ENCODE measurements at regions not wholly inside any gene's neighbourhood (a gene's known extent, or its start where the extent isn't known, plus 50 kb on each side); places are given as distances from the start of the nearest gene placed in this dataset.
"Not testable (repeated sequence)": the region's sequence is repeated elsewhere in the genome, so short reads cannot be mapped to it uniquely, and the experiment has no call there.

DNA sequence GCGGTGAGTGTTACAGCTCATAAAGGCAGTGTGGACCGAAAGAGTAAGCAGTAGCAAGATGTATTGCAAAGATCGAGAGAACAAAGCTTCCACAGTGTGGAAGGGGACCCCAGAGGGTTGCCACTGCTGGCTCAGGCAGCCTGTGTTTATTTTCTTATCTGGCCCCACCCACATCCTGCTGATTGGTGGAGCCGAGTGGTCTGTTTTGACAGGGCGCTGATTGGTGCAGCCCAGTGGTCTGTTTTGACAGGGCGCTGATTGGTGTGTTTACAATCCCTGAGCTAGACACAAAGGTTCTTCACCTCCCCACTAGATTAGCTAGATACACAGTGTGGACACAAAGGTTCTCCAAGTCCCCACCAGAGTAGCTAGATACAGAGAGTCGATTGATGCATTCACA is 747.8 kb upstream of the NRXN1 start:
- POLR2A ChIA-PET, result not testable (repeated sequence)

GRCh38 chr2:51778806-51779205 is 746.9 kb upstream of the NRXN1 start:
- no peak overlapping the region for H3K4me3 ChIP-seq (ENCODE audit: control insufficient read depth in 1 of 7, extremely low read depth in 1 of 7, insufficient read depth in 4 of 7, low read depth in 2 of 7, low read length in 6 of 7)
- H3K27ac ChIP-seq (ENCODE audit: insufficient read depth in 1 of 2, low read depth in 1 of 2, low read length in 2 of 2, poor library complexity in 1 of 2, severe bottlenecking in 2 of 2), result no peak overlapping the region
- no peak for DNase-seq
- H3K9me3 ChIP-seq (ENCODE audit: control extremely low read depth in 1 of 5, control insufficient read depth in 4 of 5, insufficient read depth in 2 of 5, low read depth in 1 of 5, low read length in 4 of 5), result no peaks in the 10 kb centered on the region
- POLR2A ChIA-PET, result no interaction called here
- CTCF ChIA-PET, result no interaction called here
- H3K36me3 ChIP-seq (ENCODE audit: control insufficient read depth in 4 of 4, insufficient read depth in 4 of 4, low read length in 3 of 4), result no peaks in the 10 kb centered on the region
- H3K4me1 ChIP-seq (ENCODE audit: control extremely low read depth in 1 of 4, control insufficient read depth in 4 of 4, insufficient read depth in 4 of 4, low read length in 3 of 4), result no peaks in the 10 kb centered on the region
- no peaks in the 10 kb centered on the region for H3K27me3 ChIP-seq (replicated peaks in 2 of 5; ENCODE audit: control insufficient read depth in 4 of 5, insufficient read depth in 5 of 5, low read length in 4 of 5)
- WGBS (ENCODE audit: insufficient coverage), result 79% methylated on average over 2 of the region's 3 CpGs

More for the DNA sequence above, 747.8 kb upstream of the NRXN1 start:
- H3K27ac ChIP-seq (ENCODE audit: insufficient read depth in 1 of 2, low read depth in 1 of 2, low read length in 2 of 2, poor library complexity in 1 of 2, severe bottlenecking in 2 of 2); H3K4me1 ChIP-seq (ENCODE audit: control extremely low read depth in 1 of 4, control insufficient read depth in 4 of 4, insufficient read depth in 4 of 4, low read length in 3 of 4); DNase-seq; H3K27me3 ChIP-seq (replicated peaks in 2 of 5; ENCODE audit: control insufficient read depth in 4 of 5, insufficient read depth in 5 of 5, low read length in 4 of 5); H3K36me3 ChIP-seq (ENCODE audit: control insufficient read depth in 4 of 4, insufficient read depth in 4 of 4, low read length in 3 of 4); CTCF ChIA-PET; H3K4me3 ChIP-seq (ENCODE audit: control insufficient read depth in 1 of 7, extremely low read depth in 1 of 7, insufficient read depth in 4 of 7, low read depth in 2 of 7, low read length in 6 of 7); H3K9me3 ChIP-seq (ENCODE audit: control extremely low read depth in 1 of 5, control insufficient read depth in 4 of 5, insufficient read depth in 2 of 5, low read depth in 1 of 5, low read length in 4 of 5): not testable (repeated sequence)
- WGBS (ENCODE audit: insufficient coverage), result 98% methylated on average over 6 of the region's 7 CpGs

- POLR2A ChIA-PET; H3K9me3 ChIP-seq (ENCODE audit: control extremely low read depth in 1 of 5, control insufficient read depth in 4 of 5, insufficient read depth in 2 of 5, low read depth in 1 of 5, low read length in 4 of 5); DNase-seq; H3K27me3 ChIP-seq (replicated peaks in 2 of 5; ENCODE audit: control insufficient read depth in 4 of 5, insufficient read depth in 5 of 5, low read length in 4 of 5); H3K4me3 ChIP-seq (ENCODE audit: control insufficient read depth in 1 of 7, extremely low read depth in 1 of 7, insufficient read depth in 4 of 7, low read depth in 2 of 7, low read length in 6 of 7); H3K36me3 ChIP-seq (ENCODE audit: control insufficient read depth in 4 of 4, insufficient read depth in 4 of 4, low read length in 3 of 4); H3K27ac ChIP-seq (ENCODE audit: insufficient read depth in 1 of 2, low read depth in 1 of 2, low read length in 2 of 2, poor library complexity in 1 of 2, severe bottlenecking in 2 of 2); H3K4me1 ChIP-seq (ENCODE audit: control extremely low read depth in 1 of 4, control insufficient read depth in 4 of 4, insufficient read depth in 4 of 4, low read length in 3 of 4): not testable (repeated sequence)
- CTCF ChIA-PET, result interaction anchor here (1.4 kb wide), 1 partner anchor 20 kb away, joined by 4 read pairs; no protein-coding TSS in a partner anchor
- 98% methylated on average over 12 of the region's 12 CpGs for WGBS (ENCODE audit: insufficient coverage)
Observed at GRCh38 chr2:51774606-51775005, 742.7 kb upstream of the NRXN1 start.

DNA sequence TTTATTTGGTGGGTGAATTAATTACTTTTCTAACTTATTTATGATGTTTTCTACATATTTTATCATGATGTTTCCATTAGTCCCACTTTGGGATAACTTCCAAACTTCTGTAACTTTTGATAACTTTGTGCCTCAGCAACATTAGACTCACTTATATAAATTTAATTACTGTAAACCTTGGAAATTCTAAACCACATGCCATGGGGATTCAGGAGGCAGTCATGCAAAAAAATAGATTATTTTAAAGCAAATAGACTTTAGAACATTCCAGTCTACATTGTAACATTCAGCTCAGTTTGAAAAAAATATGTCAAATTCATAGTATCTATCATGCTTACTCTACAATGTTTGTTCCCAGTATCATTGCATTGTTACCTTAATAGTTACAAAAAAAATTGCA is 728.5 kb upstream of the NRXN1 start:
- DNase-seq, result no peak
- Histone ChIP-seq H3K27me3 (replicated peaks in 2 of 5; ENCODE audit: control insufficient read depth in 4 of 5, insufficient read depth in 5 of 5, low read length in 4 of 5) (no peaks in the 10 kb centered on the region), H3K4me3 (ENCODE audit: control insufficient read depth in 1 of 7, extremely low read depth in 1 of 7, insufficient read depth in 4 of 7, low read depth in 2 of 7, low read length in 6 of 7) (no peak overlapping the region), H3K36me3 (ENCODE audit: control insufficient read depth in 4 of 4, insufficient read depth in 4 of 4, low read length in 3 of 4) (no peaks in the 10 kb centered on the region), H3K9me3 (ENCODE audit: control extremely low read depth in 1 of 5, control insufficient read depth in 4 of 5, insufficient read depth in 2 of 5, low read depth in 1 of 5, low read length in 4 of 5) (no peaks in the 10 kb centered on the region), H3K27ac (ENCODE audit: insufficient read depth in 1 of 2, low read depth in 1 of 2, low read length in 2 of 2, poor library complexity in 1 of 2, severe bottlenecking in 2 of 2) (no peak overlapping the region), H3K4me1 (ENCODE audit: control extremely low read depth in 1 of 4, control insufficient read depth in 4 of 4, insufficient read depth in 4 of 4, low read length in 3 of 4) (no peaks in the 10 kb centered on the region)
- POLR2A ChIA-PET, result no interaction called here
- CTCF ChIA-PET, result no interaction called here

DNA sequence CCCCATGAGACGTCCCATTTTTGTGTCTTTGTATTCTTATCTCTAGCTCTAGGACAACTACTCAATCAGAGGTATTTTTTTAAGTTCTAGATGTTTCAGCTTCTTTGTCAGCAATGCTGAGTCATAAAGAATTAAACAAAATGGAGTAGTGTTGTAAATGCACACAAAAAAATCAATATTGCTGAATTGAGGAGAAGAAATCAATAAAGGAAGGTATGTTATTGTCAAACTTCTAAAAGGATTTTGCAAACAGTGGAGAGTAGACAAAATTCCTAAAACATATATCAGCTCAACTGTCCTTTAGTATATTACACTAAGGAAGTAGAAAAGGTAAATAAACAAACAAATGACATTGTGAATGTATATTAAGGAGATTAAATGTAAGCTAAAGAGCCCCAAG is 726.1 kb upstream of the NRXN1 start:
- Histone ChIP-seq H3K36me3 (ENCODE audit: control insufficient read depth in 4 of 4, insufficient read depth in 4 of 4, low read length in 3 of 4) (no peaks in the 10 kb centered on the region), H3K4me1 (ENCODE audit: control extremely low read depth in 1 of 4, control insufficient read depth in 4 of 4, insufficient read depth in 4 of 4, low read length in 3 of 4) (no peaks in the 10 kb centered on the region), H3K4me3 (ENCODE audit: control insufficient read depth in 1 of 7, extremely low read depth in 1 of 7, insufficient read depth in 4 of 7, low read depth in 2 of 7, low read length in 6 of 7) (no peak overlapping the region), H3K27ac (ENCODE audit: insufficient read depth in 1 of 2, low read depth in 1 of 2, low read length in 2 of 2, poor library complexity in 1 of 2, severe bottlenecking in 2 of 2) (no peak overlapping the region), H3K9me3 (ENCODE audit: control extremely low read depth in 1 of 5, control insufficient read depth in 4 of 5, insufficient read depth in 2 of 5, low read depth in 1 of 5, low read length in 4 of 5) (no peaks in the 10 kb centered on the region), H3K27me3 (replicated peaks in 2 of 5; ENCODE audit: control insufficient read depth in 4 of 5, insufficient read depth in 5 of 5, low read length in 4 of 5) (no peaks in the 10 kb centered on the region)
- ChIA-PET CTCF (no interaction called here), POLR2A (no interaction called here)
- 100% methylated on average over 1 of the region's 1 CpG for WGBS (ENCODE audit: insufficient coverage)
- DNase-seq, result no peak

DNA sequence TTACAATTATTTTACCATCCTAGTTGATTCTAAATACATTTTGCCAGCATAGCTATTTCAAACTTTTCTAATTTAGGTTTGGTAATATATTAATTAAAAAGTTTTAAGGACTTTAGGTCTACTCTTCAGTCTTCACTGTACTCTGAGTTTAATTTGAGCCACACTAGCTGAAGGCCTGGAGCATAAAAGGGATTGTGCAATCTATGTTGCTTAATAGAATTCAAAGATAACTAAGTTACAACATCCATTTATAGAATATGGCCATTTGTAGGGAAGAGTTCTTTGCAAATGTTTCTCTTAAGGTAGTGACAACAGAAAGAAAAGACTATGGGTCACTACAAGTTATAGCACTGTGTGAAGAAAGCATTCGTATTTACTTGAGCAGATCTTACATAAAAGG is 702.2 kb upstream of the NRXN1 start:
- whole genome bisulfite sequencing (ENCODE audit: insufficient coverage), result 90% methylated on average over 1 of the region's 1 CpG
- H3K36me3 ChIP-seq (ENCODE audit: control insufficient read depth in 4 of 4, insufficient read depth in 4 of 4, low read length in 3 of 4), result no peaks in the 10 kb centered on the region

GRCh38 chr2:51723691-51724090 is 691.8 kb upstream of the NRXN1 start:
- H3K36me3 ChIP-seq (ENCODE audit: control insufficient read depth in 4 of 4, insufficient read depth in 4 of 4, low read length in 3 of 4), result no peaks in the 10 kb centered on the region
- CTCF ChIA-PET, result no interaction called here
- no peak for DNase-seq
- WGBS (ENCODE audit: insufficient coverage), result 0% methylated on average over 1 of the region's 1 CpG
- no peaks in the 10 kb centered on the region for H3K9me3 ChIP-seq (ENCODE audit: control extremely low read depth in 1 of 5, control insufficient read depth in 4 of 5, insufficient read depth in 2 of 5, low read depth in 1 of 5, low read length in 4 of 5)
- no peak overlapping the region for H3K27ac ChIP-seq (ENCODE audit: insufficient read depth in 1 of 2, low read depth in 1 of 2, low read length in 2 of 2, poor library complexity in 1 of 2, severe bottlenecking in 2 of 2)
- H3K27me3 ChIP-seq (replicated peaks in 2 of 5; ENCODE audit: control insufficient read depth in 4 of 5, insufficient read depth in 5 of 5, low read length in 4 of 5), result no peaks in the 10 kb centered on the region
- POLR2A ChIA-PET, result no interaction called here
- no peak overlapping the region for H3K4me3 ChIP-seq (ENCODE audit: control insufficient read depth in 1 of 7, extremely low read depth in 1 of 7, insufficient read depth in 4 of 7, low read depth in 2 of 7, low read length in 6 of 7)
- no peaks in the 10 kb centered on the region for H3K4me1 ChIP-seq (ENCODE audit: control extremely low read depth in 1 of 4, control insufficient read depth in 4 of 4, insufficient read depth in 4 of 4, low read length in 3 of 4)

More for the DNA sequence above, 702.2 kb upstream of the NRXN1 start:
- H3K9me3 ChIP-seq (ENCODE audit: control extremely low read depth in 1 of 5, control insufficient read depth in 4 of 5, insufficient read depth in 2 of 5, low read depth in 1 of 5, low read length in 4 of 5), result no peaks in the 10 kb centered on the region
- CTCF ChIA-PET, result no interaction called here
- H3K27ac ChIP-seq (ENCODE audit: insufficient read depth in 1 of 2, low read depth in 1 of 2, low read length in 2 of 2, poor library complexity in 1 of 2, severe bottlenecking in 2 of 2), result no peak overlapping the region
- H3K27me3 ChIP-seq (replicated peaks in 2 of 5; ENCODE audit: control insufficient read depth in 4 of 5, insufficient read depth in 5 of 5, low read length in 4 of 5), result no peaks in the 10 kb centered on the region
- no peaks in the 10 kb centered on the region for H3K4me1 ChIP-seq (ENCODE audit: control extremely low read depth in 1 of 4, control insufficient read depth in 4 of 4, insufficient read depth in 4 of 4, low read length in 3 of 4)
- DNase-seq, result no peak
- no peak overlapping the region for H3K4me3 ChIP-seq (ENCODE audit: control insufficient read depth in 1 of 7, extremely low read depth in 1 of 7, insufficient read depth in 4 of 7, low read depth in 2 of 7, low read length in 6 of 7)
- POLR2A ChIA-PET, result no interaction called here

GRCh38 chr2:51722311-51722710 is 690.4 kb upstream of the NRXN1 start:
- WGBS (ENCODE audit: insufficient coverage), result no CpG with 5 or more reads among the region's 1 CpG
- Histone ChIP-seq H3K4me3 (ENCODE audit: control insufficient read depth in 1 of 7, extremely low read depth in 1 of 7, insufficient read depth in 4 of 7, low read depth in 2 of 7, low read length in 6 of 7) (no peak overlapping the region), H3K27me3 (replicated peaks in 2 of 5; ENCODE audit: control insufficient read depth in 4 of 5, insufficient read depth in 5 of 5, low read length in 4 of 5) (no peaks in the 10 kb centered on the region), H3K4me1 (ENCODE audit: control extremely low read depth in 1 of 4, control insufficient read depth in 4 of 4, insufficient read depth in 4 of 4, low read length in 3 of 4) (no peaks in the 10 kb centered on the region), H3K27ac (ENCODE audit: insufficient read depth in 1 of 2, low read depth in 1 of 2, low read length in 2 of 2, poor library complexity in 1 of 2, severe bottlenecking in 2 of 2) (no peak overlapping the region), H3K36me3 (ENCODE audit: control insufficient read depth in 4 of 4, insufficient read depth in 4 of 4, low read length in 3 of 4) (no peaks in the 10 kb centered on the region), H3K9me3 (ENCODE audit: control extremely low read depth in 1 of 5, control insufficient read depth in 4 of 5, insufficient read depth in 2 of 5, low read depth in 1 of 5, low read length in 4 of 5) (no peaks in the 10 kb centered on the region)
- DNase-seq, result no peak
- CTCF ChIA-PET, result no interaction called here
- POLR2A ChIA-PET, result no interaction called here

Data from common myeloid progenitor, CD34-positive (primary cell).